Right atrium auricular region (tissue), 2 donors: ENCODE measurements at regions not wholly inside any gene's neighbourhood (a gene's known extent, or its start where the extent isn't known, plus 50 kb on each side); places are given as distances from the start of the nearest gene placed in this dataset.
"Not testable (repeated sequence)": the region's sequence is repeated elsewhere in the genome, so short reads cannot be mapped to it uniquely, and the experiment has no call there.

Source experiments
- DNase-seq: peaks from one replicate; pipeline ENCODE4 v3.0.0-alpha.2; 2019; ENCODE audit warnings: low spot score
- H3K27ac ChIP-seq, 2 donors: fragments of 200-600 bp; sonication (generic); 1 replicate in 1 of 2; 2 replicates in 1 of 2; pipeline ENCODE4 v1.5.1; 2016 to 2019
- H3K27me3 ChIP-seq, 2 donors: fragments of 200-600 bp; sonication (generic); one replicate each; pipeline versions ENCODE4 v1.5.1 to v1.6.0; 2017 to 2019
- H3K36me3 ChIP-seq: fragments of 200-600 bp; sonication (generic); one replicate; pipeline ENCODE4 v1.5.1; 2016
- H3K4me1 ChIP-seq, 2 donors: fragments of 200-600 bp; sonication (generic); one replicate each; pipeline versions ENCODE4 v1.5.1 to v1.6.0; 2017 to 2019
- H3K4me3 ChIP-seq, 2 donors: fragments of 200-600 bp; sonication (generic); 1 replicate in 1 of 2; 2 replicates in 1 of 2; pipeline ENCODE4 v1.5.1; 2017 to 2019; ENCODE audit warnings: mild to moderate bottlenecking in 1 of 2, moderate library complexity in 1 of 2
- H3K9me3 ChIP-seq, 2 donors: fragments of 200-600 bp; sonication (generic); one replicate each; pipeline ENCODE4 v1.5.1; 2019
- TF ChIP-seq, protein P1 (sequence below), 2 donors: fragments of 200-600 bp; sonication (generic); IDR thresholded peaks; one replicate each; pipeline ENCODE4 v1.5.1; 2019; ENCODE audit warnings: antibody characterized with exemption in 2 of 2

- Histone ChIP-seq H3K4me3 (no peak overlapping the region), H3K27me3 (no peaks in the 10 kb centered on the region), H3K9me3 (no peaks in the 10 kb centered on the region), H3K27ac (no peak overlapping the region), H3K36me3 (no peaks in the 10 kb centered on the region), H3K4me1 (no peaks in the 10 kb centered on the region)
- TF ChIP-seq, protein P1, sequence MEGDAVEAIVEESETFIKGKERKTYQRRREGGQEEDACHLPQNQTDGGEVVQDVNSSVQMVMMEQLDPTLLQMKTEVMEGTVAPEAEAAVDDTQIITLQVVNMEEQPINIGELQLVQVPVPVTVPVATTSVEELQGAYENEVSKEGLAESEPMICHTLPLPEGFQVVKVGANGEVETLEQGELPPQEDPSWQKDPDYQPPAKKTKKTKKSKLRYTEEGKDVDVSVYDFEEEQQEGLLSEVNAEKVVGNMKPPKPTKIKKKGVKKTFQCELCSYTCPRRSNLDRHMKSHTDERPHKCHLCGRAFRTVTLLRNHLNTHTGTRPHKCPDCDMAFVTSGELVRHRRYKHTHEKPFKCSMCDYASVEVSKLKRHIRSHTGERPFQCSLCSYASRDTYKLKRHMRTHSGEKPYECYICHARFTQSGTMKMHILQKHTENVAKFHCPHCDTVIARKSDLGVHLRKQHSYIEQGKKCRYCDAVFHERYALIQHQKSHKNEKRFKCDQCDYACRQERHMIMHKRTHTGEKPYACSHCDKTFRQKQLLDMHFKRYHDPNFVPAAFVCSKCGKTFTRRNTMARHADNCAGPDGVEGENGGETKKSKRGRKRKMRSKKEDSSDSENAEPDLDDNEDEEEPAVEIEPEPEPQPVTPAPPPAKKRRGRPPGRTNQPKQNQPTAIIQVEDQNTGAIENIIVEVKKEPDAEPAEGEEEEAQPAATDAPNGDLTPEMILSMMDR (IDR thresholded peaks at IDR 0.05): no peak
- no peak for DNase-seq
Observed at GRCh38 chr7:65230231-65230630, 143.4 kb upstream of the ZNF92 start.

GRCh38 chr7:65225422-65226006 lies 148.1 kb upstream of the ZNF92 start:
- TF ChIP-seq, protein P1 (IDR thresholded peaks at IDR 0.05): no peak

GRCh38 chr7:65222655-65223054 lies 151.0 kb upstream of the ZNF92 start:
- Histone ChIP-seq H3K27me3 (no peaks in the 10 kb centered on the region), H3K4me3 (no peak overlapping the region), H3K9me3 (no peaks in the 10 kb centered on the region), H3K36me3 (no peaks in the 10 kb centered on the region), H3K4me1 (no peaks in the 10 kb centered on the region), H3K27ac (no peak overlapping the region)
- DNase-seq: no peak
- TF ChIP-seq, protein P1 (IDR thresholded peaks at IDR 0.05): no peak

More at GRCh38 chr7:65225422-65226006, 148.1 kb upstream of the ZNF92 start:
- no peaks in the 10 kb centered on the region for H3K36me3 ChIP-seq
- no peak overlapping the region for H3K27ac ChIP-seq
- no peak overlapping the region for H3K4me3 ChIP-seq
- no peaks in the 10 kb centered on the region for H3K9me3 ChIP-seq
- DNase-seq: no peak
- H3K4me1 ChIP-seq: no peaks in the 10 kb centered on the region
- no peaks in the 10 kb centered on the region for H3K27me3 ChIP-seq

- Histone ChIP-seq H3K4me3 (no peak overlapping the region), H3K9me3 (no peaks in the 10 kb centered on the region)
- no peak for DNase-seq
Observed at GRCh38 chr7:65221683-65222082, 152.0 kb upstream of the ZNF92 start.

GRCh38 chr7:65219623-65220022 lies 154.0 kb upstream of the ZNF92 start:
- Histone ChIP-seq H3K9me3 (no peaks in the 10 kb centered on the region), H3K27ac (no peak overlapping the region), H3K4me1 (no peaks in the 10 kb centered on the region), H3K27me3 (no peaks in the 10 kb centered on the region), H3K36me3 (no peaks in the 10 kb centered on the region), H3K4me3 (no peak overlapping the region)
- no peak for DNase-seq
- TF ChIP-seq, protein P1 (IDR thresholded peaks at IDR 0.05): no peak

More at GRCh38 chr7:65221683-65222082, 152.0 kb upstream of the ZNF92 start:
- TF ChIP-seq, protein P1 (IDR thresholded peaks at IDR 0.05): no peak
- no peak overlapping the region for H3K27ac ChIP-seq
- no peaks in the 10 kb centered on the region for H3K36me3 ChIP-seq
- no peaks in the 10 kb centered on the region for H3K27me3 ChIP-seq
- no peaks in the 10 kb centered on the region for H3K4me1 ChIP-seq

DNA sequence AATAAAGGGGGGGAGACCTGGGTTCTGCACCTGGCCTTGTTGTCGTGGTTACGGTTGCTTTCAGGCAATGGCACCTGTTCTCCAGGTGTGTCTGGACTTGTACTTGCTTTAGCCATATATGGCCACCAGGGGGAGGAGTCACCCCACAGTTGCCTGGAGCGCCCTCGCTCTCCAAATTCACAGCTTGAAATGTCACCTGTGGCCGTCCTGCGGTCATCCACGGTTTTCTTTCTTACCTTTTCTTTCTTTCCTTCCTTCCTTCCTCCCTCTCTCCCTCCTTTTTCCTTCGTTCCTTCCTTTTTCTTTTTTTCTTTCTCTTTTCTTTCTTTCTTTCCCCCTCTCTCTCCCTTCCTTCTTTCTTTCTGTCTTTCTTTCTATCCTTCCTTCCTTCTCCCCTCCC lies 157.2 kb upstream of the ZNF92 start:
- Histone ChIP-seq H3K4me3 (no peak overlapping the region), H3K27ac (no peak overlapping the region), H3K9me3 (no peaks in the 10 kb centered on the region), H3K36me3 (no peaks in the 10 kb centered on the region), H3K4me1 (no peaks in the 10 kb centered on the region), H3K27me3 (no peaks in the 10 kb centered on the region)
- TF ChIP-seq, protein P1 (IDR thresholded peaks at IDR 0.05): peak in 1 of 2 donors; percentile 69
- no peak for DNase-seq

- H3K9me3 ChIP-seq: not testable (repeated sequence)
Observed at GRCh38 chr7:65213260-65213659, 160.4 kb upstream of the ZNF92 start.

GRCh38 chr7:65199221-65199620 lies 174.4 kb upstream of the ZNF92 start:
- not testable (repeated sequence) for DNase-seq, H3K4me1 ChIP-seq, H3K27ac ChIP-seq, H3K27me3 ChIP-seq, H3K9me3 ChIP-seq, H3K4me3 ChIP-seq, H3K36me3 ChIP-seq

More at GRCh38 chr7:65213260-65213659, 160.4 kb upstream of the ZNF92 start:
- DNase-seq, H3K27ac ChIP-seq, H3K27me3 ChIP-seq, H3K4me3 ChIP-seq, H3K4me1 ChIP-seq, H3K36me3 ChIP-seq: not testable (repeated sequence)
